Cerebellar cortex (tissue), 1 donor: ENCODE measurements at regions not wholly inside any gene's neighbourhood (a gene's known extent, or its start where the extent isn't known, plus 50 kb on each side); places are given as distances from the start of the nearest gene placed in this dataset.
"Not testable (repeated sequence)": the region's sequence is repeated elsewhere in the genome, so short reads cannot be mapped to it uniquely, and the experiment has no call there.

Source experiments
- DNase-seq: peaks from one replicate; pipeline ENCODE4 v3.0.0-alpha.2; 2015; ENCODE audit warnings: low spot score

- DNase-seq: no peak
Measured at GRCh38 chr3:173216063-173216462, 75.0 kb upstream of the SPATA16 start.

- no peak for DNase-seq
Measured at GRCh38 chr3:173214576-173214975, 73.5 kb upstream of the SPATA16 start.

- DNase-seq: no peak
Measured at GRCh38 chr3:173199568-173199967, 58.5 kb upstream of the SPATA16 start.

- not testable (repeated sequence) for DNase-seq
Measured at GRCh38 chr3:173194868-173195267, 53.8 kb upstream of the SPATA16 start.

- DNase-seq: no peak
Measured at GRCh38 chr3:173191611-173192010, 50.6 kb upstream of the SPATA16 start.
